ENCODE measurements at regions not wholly inside any gene's neighbourhood (a gene's known extent, or its start where the extent isn't known, plus 50 kb on each side); places are given as distances from the start of the nearest gene placed in this dataset.
A peak's percentile ranks its signal among the peaks of the same experiment; 100 is the strongest.

DNA sequence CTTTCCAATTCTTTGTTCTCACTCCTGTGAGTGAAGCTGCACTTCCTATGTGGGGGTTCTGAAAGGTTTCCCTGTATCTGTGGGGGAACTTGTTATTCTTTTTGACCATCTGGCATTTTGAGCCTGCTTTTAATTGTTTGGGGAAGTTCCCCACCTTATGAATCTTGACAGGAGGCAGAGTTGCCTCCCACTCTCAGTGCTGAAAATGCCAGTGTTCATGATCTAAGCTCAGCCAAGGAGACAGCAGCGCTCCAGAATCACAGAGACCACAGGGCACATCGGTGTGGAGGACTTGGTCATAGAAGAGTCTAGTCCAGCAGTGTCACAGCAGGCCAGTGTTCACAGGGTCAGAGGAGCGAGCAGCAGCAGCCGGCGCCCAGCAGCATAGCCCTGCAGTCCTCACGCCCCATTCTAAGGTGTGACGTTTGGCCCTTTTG is 63.8 kb upstream of the PRDX6 start:
- Histone ChIP-seq H4K20me1 (ENCODE audit: insufficient read depth, low read length) (no peaks in the 10 kb centered on the region), H3K4me2 (ENCODE audit: low read length) (peak overlapping the region; percentile 69), H3K4me3 (ENCODE audit: low read length) (peak overlapping the region; percentile 26), H3K9me3 (ENCODE audit: insufficient read depth, low read length) (no peaks in the 10 kb centered on the region), H3K36me3 (replicated peaks; ENCODE audit: low read depth, low read length) (peaks cover 4% of the 10 kb centered on the region), H2AFZ (ENCODE audit: low read depth, low read length) (peak overlapping the region; percentile 50), H3K79me2 (ENCODE audit: low read length) (no peaks in the 10 kb centered on the region), H3K4me1 (ENCODE audit: low read length) (peaks cover 97% of the 10 kb centered on the region), H3K9ac (ENCODE audit: low read length) (peak overlapping the region; percentile 69), H3K27me3 (ENCODE audit: low read depth, low read length) (no peaks in the 10 kb centered on the region), H3K27ac (ENCODE audit: low read length) (peak overlapping the region; percentile 89)
- no peak for TF ChIP-seq EZH2phosphoT487 (IDR thresholded peaks at IDR 0.05; ENCODE audit: low read depth)
- TF ChIP-seq, protein P1, sequence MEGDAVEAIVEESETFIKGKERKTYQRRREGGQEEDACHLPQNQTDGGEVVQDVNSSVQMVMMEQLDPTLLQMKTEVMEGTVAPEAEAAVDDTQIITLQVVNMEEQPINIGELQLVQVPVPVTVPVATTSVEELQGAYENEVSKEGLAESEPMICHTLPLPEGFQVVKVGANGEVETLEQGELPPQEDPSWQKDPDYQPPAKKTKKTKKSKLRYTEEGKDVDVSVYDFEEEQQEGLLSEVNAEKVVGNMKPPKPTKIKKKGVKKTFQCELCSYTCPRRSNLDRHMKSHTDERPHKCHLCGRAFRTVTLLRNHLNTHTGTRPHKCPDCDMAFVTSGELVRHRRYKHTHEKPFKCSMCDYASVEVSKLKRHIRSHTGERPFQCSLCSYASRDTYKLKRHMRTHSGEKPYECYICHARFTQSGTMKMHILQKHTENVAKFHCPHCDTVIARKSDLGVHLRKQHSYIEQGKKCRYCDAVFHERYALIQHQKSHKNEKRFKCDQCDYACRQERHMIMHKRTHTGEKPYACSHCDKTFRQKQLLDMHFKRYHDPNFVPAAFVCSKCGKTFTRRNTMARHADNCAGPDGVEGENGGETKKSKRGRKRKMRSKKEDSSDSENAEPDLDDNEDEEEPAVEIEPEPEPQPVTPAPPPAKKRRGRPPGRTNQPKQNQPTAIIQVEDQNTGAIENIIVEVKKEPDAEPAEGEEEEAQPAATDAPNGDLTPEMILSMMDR (IDR thresholded peaks at IDR 0.05; ENCODE audit: low read depth, low read length): no peak

DNA sequence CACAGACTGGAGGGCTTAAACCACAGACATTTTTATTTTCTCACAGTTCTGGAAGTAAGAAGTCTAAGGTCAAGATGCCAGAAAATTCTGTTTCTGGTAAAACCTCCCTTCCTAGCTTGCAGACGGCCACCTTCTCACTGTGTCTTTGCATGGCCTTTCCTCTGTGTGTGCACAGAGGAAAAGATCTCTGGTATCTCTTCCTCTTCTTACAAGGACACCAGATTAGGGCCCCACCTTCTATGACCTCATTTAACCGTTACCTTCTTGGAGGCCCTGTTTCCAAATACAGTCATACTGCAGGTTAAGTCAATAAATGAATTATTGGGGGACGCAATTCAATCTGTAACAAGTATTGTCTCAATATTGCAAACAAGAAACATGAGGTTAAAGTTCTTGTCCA is 63.0 kb upstream of the PRDX6 start:
- Histone ChIP-seq H3K4me1 (ENCODE audit: low read length) (peaks cover 98% of the 10 kb centered on the region), H3K27ac (ENCODE audit: low read length) (peak overlapping the region; percentile 89), H3K36me3 (replicated peaks; ENCODE audit: low read depth, low read length) (peaks cover 4% of the 10 kb centered on the region), H3K9me3 (ENCODE audit: insufficient read depth, low read length) (no peaks in the 10 kb centered on the region), H3K27me3 (ENCODE audit: low read depth, low read length) (no peaks in the 10 kb centered on the region), H3K4me3 (ENCODE audit: low read length) (peak overlapping the region; percentile 26), H3K79me2 (ENCODE audit: low read length) (no peaks in the 10 kb centered on the region), H4K20me1 (ENCODE audit: insufficient read depth, low read length) (no peaks in the 10 kb centered on the region), H3K4me2 (ENCODE audit: low read length) (peak overlapping the region; percentile 69), H3K9ac (ENCODE audit: low read length) (peak overlapping the region; percentile 69), H2AFZ (ENCODE audit: low read depth, low read length) (0 out of 2 replicates have a peak overlapping the region, but pooled peaks have one; percentile 50)
- TF ChIP-seq EZH2phosphoT487 (IDR thresholded peaks at IDR 0.05; ENCODE audit: low read depth): no peak
- TF ChIP-seq, protein P1 (IDR thresholded peaks at IDR 0.05; ENCODE audit: low read depth, low read length): no peak

DNA sequence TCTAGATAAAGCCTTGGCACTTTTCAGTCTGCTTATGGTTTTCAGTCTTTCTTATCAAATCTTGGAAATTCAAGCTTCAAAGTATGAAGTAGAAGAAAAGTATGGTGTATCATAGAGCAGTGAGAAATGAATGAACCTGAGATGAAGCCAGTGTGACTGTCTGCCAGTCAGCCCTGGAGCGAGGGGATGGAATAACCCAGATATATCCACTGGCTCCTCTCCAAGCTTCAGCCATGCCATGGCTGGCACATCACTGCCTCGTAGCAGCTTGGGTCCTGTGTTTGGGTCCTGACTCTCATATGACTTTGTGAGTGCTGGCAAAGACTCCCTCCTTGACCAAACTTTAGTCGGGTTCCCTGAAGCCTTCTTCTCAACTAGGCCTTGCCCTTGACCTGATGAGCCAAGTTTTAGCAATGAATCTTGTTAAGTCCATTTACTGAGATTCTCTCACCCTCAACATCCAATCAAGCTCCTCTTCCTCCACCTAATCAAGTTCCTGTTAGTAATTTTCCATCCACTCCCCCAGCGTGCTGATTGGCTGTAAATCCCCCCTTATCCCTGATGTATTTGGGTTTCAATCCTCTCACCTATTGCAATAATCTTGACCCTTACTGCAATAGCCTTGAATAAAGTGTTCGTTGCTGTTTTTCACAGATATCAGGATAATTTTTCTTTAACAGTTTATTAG is 62.5 kb upstream of the PRDX6 start:
- Histone ChIP-seq H3K27ac (ENCODE audit: low read length) (peak overlapping the region; percentile 89), H3K9ac (ENCODE audit: low read length) (peak overlapping the region; percentile 23; the same call in 1 of the 2 replicates), H3K79me2 (ENCODE audit: low read length) (no peaks in the 10 kb centered on the region), H3K36me3 (replicated peaks; ENCODE audit: low read depth, low read length) (peaks cover 4% of the 10 kb centered on the region), H3K4me2 (ENCODE audit: low read length) (peak overlapping the region; percentile 69), H3K27me3 (ENCODE audit: low read depth, low read length) (no peaks in the 10 kb centered on the region), H3K4me3 (ENCODE audit: low read length) (no peak overlapping the region), H2AFZ (ENCODE audit: low read depth, low read length) (no peak overlapping the region), H3K9me3 (ENCODE audit: insufficient read depth, low read length) (no peaks in the 10 kb centered on the region), H4K20me1 (ENCODE audit: insufficient read depth, low read length) (no peaks in the 10 kb centered on the region), H3K4me1 (ENCODE audit: low read length) (peaks cover 98% of the 10 kb centered on the region)
- TF ChIP-seq EZH2phosphoT487 (IDR thresholded peaks at IDR 0.05; ENCODE audit: low read depth): no peak

DNA sequence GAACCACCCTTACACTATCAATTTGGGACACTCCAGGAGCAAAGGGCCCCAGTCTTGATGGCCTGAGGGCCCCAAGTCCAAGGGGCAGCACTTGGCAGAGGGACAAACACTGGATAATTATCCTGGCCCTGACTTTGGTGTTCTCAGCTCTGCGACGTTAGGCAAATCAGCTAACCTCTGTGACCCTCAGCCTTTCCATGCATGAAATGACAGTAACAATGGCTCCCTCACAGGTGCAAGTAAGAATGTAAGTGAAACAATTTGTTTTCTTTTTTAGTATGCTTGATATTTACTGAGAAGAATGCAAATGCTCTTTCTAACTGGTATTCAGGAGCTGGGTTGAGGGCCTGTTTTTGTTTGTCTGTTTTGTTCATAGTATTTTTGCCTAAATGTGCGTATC is 61.6 kb upstream of the PRDX6 start:
- no peak overlapping the region for H3K4me3 ChIP-seq (ENCODE audit: low read length)

More for the DNA sequence above, 61.6 kb upstream of the PRDX6 start:
- Histone ChIP-seq H3K4me2 (ENCODE audit: low read length) (peak overlapping the region; percentile 2), H3K27me3 (ENCODE audit: low read depth, low read length) (no peaks in the 10 kb centered on the region), H3K4me1 (ENCODE audit: low read length) (peaks cover 97% of the 10 kb centered on the region), H3K9ac (ENCODE audit: low read length) (no peak overlapping the region), H3K27ac (ENCODE audit: low read length) (peak overlapping the region; percentile 89), H3K36me3 (replicated peaks; ENCODE audit: low read depth, low read length) (peaks cover 4% of the 10 kb centered on the region), H2AFZ (ENCODE audit: low read depth, low read length) (no peak overlapping the region), H3K9me3 (ENCODE audit: insufficient read depth, low read length) (no peaks in the 10 kb centered on the region), H4K20me1 (ENCODE audit: insufficient read depth, low read length) (no peaks in the 10 kb centered on the region), H3K79me2 (ENCODE audit: low read length) (no peaks in the 10 kb centered on the region)
- TF ChIP-seq, protein P1 (IDR thresholded peaks at IDR 0.05; ENCODE audit: low read depth, low read length): no peak
- no peak for TF ChIP-seq EZH2phosphoT487 (IDR thresholded peaks at IDR 0.05; ENCODE audit: low read depth)
